ENCODE measurements at regions not wholly inside any gene's neighbourhood (a gene's known extent, or its start where the extent isn't known, plus 50 kb on each side); places are given as distances from the start of the nearest gene placed in this dataset.

DNA sequence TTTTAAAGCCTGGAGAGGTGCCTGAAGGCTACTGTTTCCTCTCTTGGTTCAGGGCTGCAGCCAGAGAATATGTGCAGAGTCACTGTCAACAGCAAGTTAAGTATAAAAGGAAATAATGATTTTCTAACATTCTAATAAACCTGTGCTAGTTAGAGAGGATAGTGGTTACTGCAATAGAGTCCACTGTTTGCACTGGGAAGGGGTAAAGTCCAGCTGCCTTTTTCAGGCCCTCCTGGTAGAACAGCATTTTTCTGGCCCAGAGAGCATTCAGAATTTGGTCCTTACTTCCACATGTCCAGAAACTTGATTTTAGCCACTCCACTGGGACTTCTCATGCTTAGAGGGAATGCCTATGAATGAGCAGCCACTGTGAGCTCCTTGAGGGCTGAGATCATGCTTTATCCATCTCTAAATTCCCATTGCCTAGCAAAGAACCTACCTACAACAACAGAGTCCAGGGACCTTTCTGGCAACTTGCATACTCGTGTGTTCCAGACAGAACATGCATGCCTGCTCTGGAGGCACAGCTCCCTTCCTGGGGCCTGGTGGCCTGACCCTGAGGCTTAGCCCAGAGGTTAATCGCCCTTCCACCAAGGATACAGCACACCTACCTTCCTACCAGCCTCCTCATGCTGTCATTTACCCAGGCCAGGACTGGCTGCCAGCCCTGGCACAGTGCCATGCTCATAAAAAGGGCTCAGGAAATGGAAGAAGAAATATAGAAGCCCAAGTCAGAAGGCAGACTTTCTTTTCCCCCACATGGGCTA is 50.3 kb upstream of the ATP13A3 start (continued):
- TF ChIP-seq, protein P1, sequence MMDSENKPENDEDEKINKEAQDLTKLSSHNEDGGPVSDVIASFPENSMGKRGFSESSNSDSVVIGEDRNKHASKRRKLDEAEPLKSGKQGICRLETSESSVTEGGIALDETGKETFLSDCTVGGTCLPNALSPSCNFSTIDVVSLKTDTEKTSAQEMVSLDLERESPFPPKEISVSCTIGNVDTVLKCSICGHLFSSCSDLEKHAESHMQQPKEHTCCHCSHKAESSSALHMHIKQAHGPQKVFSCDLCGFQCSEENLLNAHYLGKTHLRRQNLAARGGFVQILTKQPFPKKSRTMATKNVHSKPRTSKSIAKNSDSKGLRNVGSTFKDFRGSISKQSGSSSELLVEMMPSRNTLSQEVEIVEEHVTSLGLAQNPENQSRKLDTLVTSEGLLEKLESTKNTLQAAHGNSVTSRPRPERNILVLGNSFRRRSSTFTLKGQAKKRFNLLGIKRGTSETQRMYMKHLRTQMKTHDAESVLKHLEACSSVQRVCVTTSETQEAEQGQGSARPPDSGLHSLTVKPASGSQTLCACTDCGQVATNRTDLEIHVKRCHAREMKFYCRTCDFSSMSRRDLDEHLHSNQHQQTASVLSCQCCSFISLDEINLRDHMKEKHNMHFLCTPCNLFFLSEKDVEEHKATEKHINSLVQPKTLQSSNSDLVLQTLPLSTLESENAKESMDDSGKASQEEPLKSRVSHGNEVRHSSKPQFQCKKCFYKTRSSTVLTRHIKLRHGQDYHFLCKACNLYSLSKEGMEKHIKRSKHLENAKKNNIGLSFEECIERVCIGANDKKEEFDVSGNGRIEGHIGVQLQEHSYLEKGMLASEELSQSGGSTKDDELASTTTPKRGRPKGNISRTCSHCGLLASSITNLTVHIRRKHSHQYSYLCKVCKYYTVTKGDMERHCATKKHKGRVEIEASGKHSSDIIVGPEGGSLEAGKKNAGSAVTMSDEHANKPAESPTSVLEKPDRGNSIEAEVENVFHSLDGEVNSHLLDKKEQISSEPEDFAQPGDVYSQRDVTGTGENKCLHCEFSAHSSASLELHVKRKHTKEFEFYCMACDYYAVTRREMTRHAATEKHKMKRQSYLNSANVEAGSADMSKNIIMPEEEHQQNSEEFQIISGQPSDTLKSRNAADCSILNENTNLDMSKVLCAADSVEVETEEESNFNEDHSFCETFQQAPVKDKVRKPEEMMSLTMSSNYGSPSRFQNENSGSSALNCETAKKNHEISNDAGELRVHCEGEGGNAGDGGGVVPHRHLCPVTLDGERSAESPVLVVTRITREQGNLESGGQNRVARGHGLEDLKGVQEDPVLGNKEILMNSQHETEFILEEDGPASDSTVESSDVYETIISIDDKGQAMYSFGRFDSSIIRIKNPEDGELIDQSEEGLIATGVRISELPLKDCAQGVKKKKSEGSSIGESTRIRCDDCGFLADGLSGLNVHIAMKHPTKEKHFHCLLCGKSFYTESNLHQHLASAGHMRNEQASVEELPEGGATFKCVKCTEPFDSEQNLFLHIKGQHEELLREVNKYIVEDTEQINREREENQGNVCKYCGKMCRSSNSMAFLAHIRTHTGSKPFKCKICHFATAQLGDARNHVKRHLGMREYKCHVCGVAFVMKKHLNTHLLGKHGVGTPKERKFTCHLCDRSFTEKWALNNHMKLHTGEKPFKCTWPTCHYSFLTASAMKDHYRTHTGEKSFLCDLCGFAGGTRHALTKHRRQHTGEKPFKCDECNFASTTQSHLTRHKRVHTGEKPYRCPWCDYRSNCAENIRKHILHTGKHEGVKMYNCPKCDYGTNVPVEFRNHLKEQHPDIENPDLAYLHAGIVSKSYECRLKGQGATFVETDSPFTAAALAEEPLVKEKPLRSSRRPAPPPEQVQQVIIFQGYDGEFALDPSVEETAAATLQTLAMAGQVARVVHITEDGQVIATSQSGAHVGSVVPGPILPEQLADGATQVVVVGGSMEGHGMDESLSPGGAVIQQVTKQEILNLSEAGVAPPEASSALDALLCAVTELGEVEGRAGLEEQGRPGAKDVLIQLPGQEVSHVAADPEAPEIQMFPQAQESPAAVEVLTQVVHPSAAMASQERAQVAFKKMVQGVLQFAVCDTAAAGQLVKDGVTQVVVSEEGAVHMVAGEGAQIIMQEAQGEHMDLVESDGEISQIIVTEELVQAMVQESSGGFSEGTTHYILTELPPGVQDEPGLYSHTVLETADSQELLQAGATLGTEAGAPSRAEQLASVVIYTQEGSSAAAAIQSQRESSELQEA (CRISPR knock-in tag; IDR thresholded peaks at IDR 0.05; ENCODE audit: not compliant biosample characterization) = no peak
- TF ChIP-seq MED8 (CRISPR knock-in tag; IDR thresholded peaks at IDR 0.05; ENCODE audit: insufficient replicate concordance) (no peak), SNRNP70 (IDR thresholded peaks at IDR 0.05; ENCODE audit: low read depth, low read length) (no peak), GTF3A (CRISPR knock-in tag; conservative IDR thresholded peaks at IDR 0.05) (no peak)
- TF ChIP-seq, protein P2, sequence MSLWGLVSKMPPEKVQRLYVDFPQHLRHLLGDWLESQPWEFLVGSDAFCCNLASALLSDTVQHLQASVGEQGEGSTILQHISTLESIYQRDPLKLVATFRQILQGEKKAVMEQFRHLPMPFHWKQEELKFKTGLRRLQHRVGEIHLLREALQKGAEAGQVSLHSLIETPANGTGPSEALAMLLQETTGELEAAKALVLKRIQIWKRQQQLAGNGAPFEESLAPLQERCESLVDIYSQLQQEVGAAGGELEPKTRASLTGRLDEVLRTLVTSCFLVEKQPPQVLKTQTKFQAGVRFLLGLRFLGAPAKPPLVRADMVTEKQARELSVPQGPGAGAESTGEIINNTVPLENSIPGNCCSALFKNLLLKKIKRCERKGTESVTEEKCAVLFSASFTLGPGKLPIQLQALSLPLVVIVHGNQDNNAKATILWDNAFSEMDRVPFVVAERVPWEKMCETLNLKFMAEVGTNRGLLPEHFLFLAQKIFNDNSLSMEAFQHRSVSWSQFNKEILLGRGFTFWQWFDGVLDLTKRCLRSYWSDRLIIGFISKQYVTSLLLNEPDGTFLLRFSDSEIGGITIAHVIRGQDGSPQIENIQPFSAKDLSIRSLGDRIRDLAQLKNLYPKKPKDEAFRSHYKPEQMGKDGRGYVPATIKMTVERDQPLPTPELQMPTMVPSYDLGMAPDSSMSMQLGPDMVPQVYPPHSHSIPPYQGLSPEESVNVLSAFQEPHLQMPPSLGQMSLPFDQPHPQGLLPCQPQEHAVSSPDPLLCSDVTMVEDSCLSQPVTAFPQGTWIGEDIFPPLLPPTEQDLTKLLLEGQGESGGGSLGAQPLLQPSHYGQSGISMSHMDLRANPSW (CRISPR knock-in tag; IDR thresholded peaks at IDR 0.05; ENCODE audit: borderline replicate concordance) = no peak
- TF ChIP-seq, protein P3, sequence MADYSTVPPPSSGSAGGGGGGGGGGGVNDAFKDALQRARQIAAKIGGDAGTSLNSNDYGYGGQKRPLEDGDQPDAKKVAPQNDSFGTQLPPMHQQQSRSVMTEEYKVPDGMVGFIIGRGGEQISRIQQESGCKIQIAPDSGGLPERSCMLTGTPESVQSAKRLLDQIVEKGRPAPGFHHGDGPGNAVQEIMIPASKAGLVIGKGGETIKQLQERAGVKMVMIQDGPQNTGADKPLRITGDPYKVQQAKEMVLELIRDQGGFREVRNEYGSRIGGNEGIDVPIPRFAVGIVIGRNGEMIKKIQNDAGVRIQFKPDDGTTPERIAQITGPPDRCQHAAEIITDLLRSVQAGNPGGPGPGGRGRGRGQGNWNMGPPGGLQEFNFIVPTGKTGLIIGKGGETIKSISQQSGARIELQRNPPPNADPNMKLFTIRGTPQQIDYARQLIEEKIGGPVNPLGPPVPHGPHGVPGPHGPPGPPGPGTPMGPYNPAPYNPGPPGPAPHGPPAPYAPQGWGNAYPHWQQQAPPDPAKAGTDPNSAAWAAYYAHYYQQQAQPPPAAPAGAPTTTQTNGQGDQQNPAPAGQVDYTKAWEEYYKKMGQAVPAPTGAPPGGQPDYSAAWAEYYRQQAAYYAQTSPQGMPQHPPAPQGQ (CRISPR knock-in tag; IDR thresholded peaks at IDR 0.05; ENCODE audit: borderline replicate concordance) = no peak
- TF ChIP-seq, protein P4, sequence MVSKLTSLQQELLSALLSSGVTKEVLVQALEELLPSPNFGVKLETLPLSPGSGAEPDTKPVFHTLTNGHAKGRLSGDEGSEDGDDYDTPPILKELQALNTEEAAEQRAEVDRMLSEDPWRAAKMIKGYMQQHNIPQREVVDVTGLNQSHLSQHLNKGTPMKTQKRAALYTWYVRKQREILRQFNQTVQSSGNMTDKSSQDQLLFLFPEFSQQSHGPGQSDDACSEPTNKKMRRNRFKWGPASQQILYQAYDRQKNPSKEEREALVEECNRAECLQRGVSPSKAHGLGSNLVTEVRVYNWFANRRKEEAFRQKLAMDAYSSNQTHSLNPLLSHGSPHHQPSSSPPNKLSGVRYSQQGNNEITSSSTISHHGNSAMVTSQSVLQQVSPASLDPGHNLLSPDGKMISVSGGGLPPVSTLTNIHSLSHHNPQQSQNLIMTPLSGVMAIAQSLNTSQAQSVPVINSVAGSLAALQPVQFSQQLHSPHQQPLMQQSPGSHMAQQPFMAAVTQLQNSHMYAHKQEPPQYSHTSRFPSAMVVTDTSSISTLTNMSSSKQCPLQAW (CRISPR knock-in tag; IDR thresholded peaks at IDR 0.05) = no peak
- TF ChIP-seq, protein P5, sequence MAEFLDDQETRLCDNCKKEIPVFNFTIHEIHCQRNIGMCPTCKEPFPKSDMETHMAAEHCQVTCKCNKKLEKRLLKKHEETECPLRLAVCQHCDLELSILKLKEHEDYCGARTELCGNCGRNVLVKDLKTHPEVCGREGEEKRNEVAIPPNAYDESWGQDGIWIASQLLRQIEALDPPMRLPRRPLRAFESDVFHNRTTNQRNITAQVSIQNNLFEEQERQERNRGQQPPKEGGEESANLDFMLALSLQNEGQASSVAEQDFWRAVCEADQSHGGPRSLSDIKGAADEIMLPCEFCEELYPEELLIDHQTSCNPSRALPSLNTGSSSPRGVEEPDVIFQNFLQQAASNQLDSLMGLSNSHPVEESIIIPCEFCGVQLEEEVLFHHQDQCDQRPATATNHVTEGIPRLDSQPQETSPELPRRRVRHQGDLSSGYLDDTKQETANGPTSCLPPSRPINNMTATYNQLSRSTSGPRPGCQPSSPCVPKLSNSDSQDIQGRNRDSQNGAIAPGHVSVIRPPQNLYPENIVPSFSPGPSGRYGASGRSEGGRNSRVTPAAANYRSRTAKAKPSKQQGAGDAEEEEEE (CRISPR knock-in tag; IDR thresholded peaks at IDR 0.05; ENCODE audit: borderline replicate concordance) = no peak
- TF ChIP-seq, protein P6, sequence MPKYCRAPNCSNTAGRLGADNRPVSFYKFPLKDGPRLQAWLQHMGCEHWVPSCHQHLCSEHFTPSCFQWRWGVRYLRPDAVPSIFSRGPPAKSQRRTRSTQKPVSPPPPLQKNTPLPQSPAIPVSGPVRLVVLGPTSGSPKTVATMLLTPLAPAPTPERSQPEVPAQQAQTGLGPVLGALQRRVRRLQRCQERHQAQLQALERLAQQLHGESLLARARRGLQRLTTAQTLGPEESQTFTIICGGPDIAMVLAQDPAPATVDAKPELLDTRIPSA (CRISPR knock-in tag; IDR thresholded peaks at IDR 0.05; ENCODE audit: borderline replicate concordance) = no peak
